Activated T-cell treated with anti-CD3 and anti-CD28 coated beads, Interleukin-2, amount 50 U/mL, for 24 hours (primary cell): ENCODE measurements at regions not wholly inside any gene's neighbourhood (a gene's known extent, or its start where the extent isn't known, plus 50 kb on each side); places are given as distances from the start of the nearest gene placed in this dataset.

Experiments
- DNase-seq: peaks from one replicate; pipeline ENCODE4 v3.0.0-alpha.2; 2020
- H3K27ac Mint-ChIP-seq: 2 replicates; pipeline ENCODE4 v1.8.0; 2020; ENCODE audit warnings: mild to moderate bottlenecking, mixed read lengths
- H3K27me3 Mint-ChIP-seq: 2 replicates; pipeline ENCODE4 v1.8.0; 2020; ENCODE audit warnings: mixed read lengths
- H3K36me3 Mint-ChIP-seq: 2 replicates; pipeline ENCODE4 v1.8.0; 2020; ENCODE audit warnings: low read depth, mixed read lengths
- H3K4me1 Mint-ChIP-seq: 2 replicates; pipeline ENCODE4 v1.8.0; 2020; ENCODE audit warnings: low read depth, mixed read lengths
- H3K4me3 Mint-ChIP-seq: 2 replicates; pipeline ENCODE4 v1.8.0; 2020; ENCODE audit warnings: mild to moderate bottlenecking, moderate library complexity, mixed read lengths
- H3K9me3 Mint-ChIP-seq: 2 replicates; pipeline ENCODE4 v1.8.0; 2020; ENCODE audit warnings: mixed read lengths

GRCh38 chr21:35627462-35627861, 432.9 kb downstream of the SETD4 start:
- no peaks in the 10 kb centered on the region for H3K36me3 Mint-ChIP-seq
- peaks cover 27% of the 10 kb centered on the region for H3K27me3 Mint-ChIP-seq
- H3K9me3 Mint-ChIP-seq = no peaks in the 10 kb centered on the region

GRCh38 chr21:35625576-35625975, 434.8 kb downstream of the SETD4 start:
- no peaks in the 10 kb centered on the region for H3K36me3 Mint-ChIP-seq
- peaks cover 24% of the 10 kb centered on the region for H3K27me3 Mint-ChIP-seq
- no peaks in the 10 kb centered on the region for H3K9me3 Mint-ChIP-seq
- H3K4me1 Mint-ChIP-seq = no peaks in the 10 kb centered on the region
- H3K27ac Mint-ChIP-seq = no peak overlapping the region
- H3K4me3 Mint-ChIP-seq = no peak overlapping the region
- DNase-seq = no peak

More at GRCh38 chr21:35627462-35627861, 432.9 kb downstream of the SETD4 start:
- Mint-ChIP-seq H3K4me3 (no peak overlapping the region), H3K4me1 (no peaks in the 10 kb centered on the region), H3K27ac (no peak overlapping the region)
- no peak for DNase-seq

GRCh38 chr21:35624901-35625300, 435.4 kb downstream of the SETD4 start:
- peaks cover 23% of the 10 kb centered on the region for H3K27me3 Mint-ChIP-seq
- H3K4me3 Mint-ChIP-seq = no peak overlapping the region
- no peaks in the 10 kb centered on the region for H3K9me3 Mint-ChIP-seq
- H3K27ac Mint-ChIP-seq = no peak overlapping the region
- DNase-seq = no peak
- H3K4me1 Mint-ChIP-seq = no peaks in the 10 kb centered on the region
- H3K36me3 Mint-ChIP-seq = no peaks in the 10 kb centered on the region

- no peaks in the 10 kb centered on the region for H3K9me3 Mint-ChIP-seq
- DNase-seq = no peak
- H3K27me3 Mint-ChIP-seq = peaks cover 14% of the 10 kb centered on the region
- H3K4me3 Mint-ChIP-seq = no peak overlapping the region
- H3K4me1 Mint-ChIP-seq = no peaks in the 10 kb centered on the region
- H3K36me3 Mint-ChIP-seq = no peaks in the 10 kb centered on the region
- H3K27ac Mint-ChIP-seq = no peak overlapping the region
These were observed 437.7 kb downstream of the SETD4 start for GRCh38 chr21:35622612-35623011.

GRCh38 chr21:35619184-35619583, 441.1 kb downstream of the SETD4 start:
- Mint-ChIP-seq H3K4me3 (no peak overlapping the region), H3K27me3 (peaks cover 4% of the 10 kb centered on the region), H3K36me3 (no peaks in the 10 kb centered on the region), H3K4me1 (peaks cover 3% of the 10 kb centered on the region), H3K9me3 (no peaks in the 10 kb centered on the region), H3K27ac (no peak overlapping the region)
- DNase-seq = no peak

- peaks cover 3% of the 10 kb centered on the region for H3K4me1 Mint-ChIP-seq
- H3K4me3 Mint-ChIP-seq = no peak overlapping the region
- no peak overlapping the region for H3K27ac Mint-ChIP-seq
- H3K9me3 Mint-ChIP-seq = no peaks in the 10 kb centered on the region
- H3K36me3 Mint-ChIP-seq = no peaks in the 10 kb centered on the region
- peaks cover under 1% of the 10 kb centered on the region for H3K27me3 Mint-ChIP-seq
- no peak for DNase-seq
These were observed 442.8 kb downstream of the SETD4 start for GRCh38 chr21:35617491-35617890.

- Mint-ChIP-seq H3K9me3 (no peaks in the 10 kb centered on the region), H3K27ac (no peak overlapping the region), H3K27me3 (peaks cover 4% of the 10 kb centered on the region), H3K4me1 (peaks cover 3% of the 10 kb centered on the region), H3K36me3 (no peaks in the 10 kb centered on the region), H3K4me3 (no peak overlapping the region)
- DNase-seq = no peak
These were observed 444.2 kb downstream of the SETD4 start for GRCh38 chr21:35616090-35616489.

- Mint-ChIP-seq H3K4me1 (peaks cover 3% of the 10 kb centered on the region), H3K4me3 (no peak overlapping the region), H3K27ac (no peak overlapping the region), H3K36me3 (no peaks in the 10 kb centered on the region), H3K9me3 (no peaks in the 10 kb centered on the region), H3K27me3 (peaks cover 4% of the 10 kb centered on the region)
- DNase-seq = no peak
These were observed 445.0 kb downstream of the SETD4 start for GRCh38 chr21:35615325-35615724.

- Mint-ChIP-seq H3K4me3 (no peak overlapping the region), H3K27ac (no peak overlapping the region), H3K9me3 (no peaks in the 10 kb centered on the region), H3K27me3 (peaks cover 4% of the 10 kb centered on the region), H3K36me3 (no peaks in the 10 kb centered on the region), H3K4me1 (peaks cover 3% of the 10 kb centered on the region)
- no peak for DNase-seq
These were observed 445.9 kb downstream of the SETD4 start for GRCh38 chr21:35614396-35614921.

- no peak for DNase-seq
- Mint-ChIP-seq H3K9me3 (peaks cover 4% of the 10 kb centered on the region), H3K27ac (no peak overlapping the region), H3K4me3 (no peak overlapping the region), H3K36me3 (no peaks in the 10 kb centered on the region), H3K4me1 (peaks cover 3% of the 10 kb centered on the region), H3K27me3 (peaks cover 4% of the 10 kb centered on the region)
These were observed 448.6 kb downstream of the SETD4 start for GRCh38 chr21:35611708-35612132.

- no peak for DNase-seq
- peaks cover 4% of the 10 kb centered on the region for H3K27me3 Mint-ChIP-seq
- H3K9me3 Mint-ChIP-seq = peaks cover 4% of the 10 kb centered on the region
- no peaks in the 10 kb centered on the region for H3K36me3 Mint-ChIP-seq
- H3K27ac Mint-ChIP-seq = no peak overlapping the region
- no peak overlapping the region for H3K4me3 Mint-ChIP-seq
- H3K4me1 Mint-ChIP-seq = no peaks in the 10 kb centered on the region
These were observed 451.1 kb downstream of the SETD4 start for GRCh38 chr21:35609263-35609662.

GRCh38 chr21:35607406-35607805, 452.9 kb downstream of the SETD4 start:
- H3K27ac Mint-ChIP-seq = no peak overlapping the region
- H3K9me3 Mint-ChIP-seq = peaks cover 4% of the 10 kb centered on the region
- H3K4me1 Mint-ChIP-seq = no peaks in the 10 kb centered on the region
- H3K4me3 Mint-ChIP-seq = no peak overlapping the region
- H3K27me3 Mint-ChIP-seq = peaks cover 4% of the 10 kb centered on the region
- H3K36me3 Mint-ChIP-seq = no peaks in the 10 kb centered on the region
- no peak for DNase-seq

GRCh38 chr21:35606578-35606977, 453.7 kb downstream of the SETD4 start:
- Mint-ChIP-seq H3K27ac (no peak overlapping the region), H3K4me1 (no peaks in the 10 kb centered on the region), H3K4me3 (no peak overlapping the region), H3K27me3 (no peaks in the 10 kb centered on the region), H3K36me3 (no peaks in the 10 kb centered on the region), H3K9me3 (peaks cover 4% of the 10 kb centered on the region)
- DNase-seq = no peak

GRCh38 chr21:35606146-35606545, 454.2 kb downstream of the SETD4 start:
- H3K4me1 Mint-ChIP-seq = no peaks in the 10 kb centered on the region
- H3K36me3 Mint-ChIP-seq = no peaks in the 10 kb centered on the region
- DNase-seq = no peak
- H3K4me3 Mint-ChIP-seq = no peak overlapping the region
- no peak overlapping the region for H3K27ac Mint-ChIP-seq
- H3K9me3 Mint-ChIP-seq = peaks cover 4% of the 10 kb centered on the region
- H3K27me3 Mint-ChIP-seq = no peaks in the 10 kb centered on the region

GRCh38 chr21:35603494-35603893, 456.8 kb downstream of the SETD4 start:
- H3K36me3 Mint-ChIP-seq = no peaks in the 10 kb centered on the region
- H3K27ac Mint-ChIP-seq = no peak overlapping the region
- H3K4me1 Mint-ChIP-seq = no peaks in the 10 kb centered on the region
- H3K9me3 Mint-ChIP-seq = peaks cover 4% of the 10 kb centered on the region
- peaks cover 4% of the 10 kb centered on the region for H3K27me3 Mint-ChIP-seq
- DNase-seq = no peak
- no peak overlapping the region for H3K4me3 Mint-ChIP-seq

GRCh38 chr21:35602811-35603362, 457.4 kb downstream of the SETD4 start:
- H3K27me3 Mint-ChIP-seq = peaks cover 4% of the 10 kb centered on the region
- H3K4me1 Mint-ChIP-seq = no peaks in the 10 kb centered on the region
- no peak overlapping the region for H3K27ac Mint-ChIP-seq
- no peak for DNase-seq
- peaks cover 4% of the 10 kb centered on the region for H3K9me3 Mint-ChIP-seq
- H3K4me3 Mint-ChIP-seq = no peak overlapping the region
- H3K36me3 Mint-ChIP-seq = no peaks in the 10 kb centered on the region
